WTC11 (cell line): ENCODE measurements at regions not wholly inside any gene's neighbourhood (a gene's known extent, or its start where the extent isn't known, plus 50 kb on each side); places are given as distances from the start of the nearest gene placed in this dataset.

Experiments used
- AR ChIP-seq: fragments of 250-450 bp; sonication (Bioruptor Pico); IDR thresholded peaks from 2 replicates; pipeline ENCODE4 v1.9.0; 2021; ENCODE audit warnings: mild to moderate bottlenecking
- CTCF ChIP-seq: fragments of 200-600 bp; IDR thresholded peaks from 2 replicates; pipeline ENCODE4 v1.8.0; 2022; ENCODE audit warnings: antibody characterized with exemption
- ESRRA ChIP-seq: sonication (generic); formaldehyde crosslinking; IDR thresholded peaks from 2 replicates; pipeline ENCODE4 v1.8.1; 2022; ENCODE audit warnings: mild to moderate bottlenecking, missing genetic modification reagents, borderline replicate concordance
- FOXJ3 ChIP-seq: sonication (generic); formaldehyde crosslinking; IDR thresholded peaks from 2 replicates; pipeline ENCODE4 v1.9.0; 2021; ENCODE audit warnings: missing genetic modification reagents, mild to moderate bottlenecking, borderline replicate concordance
- FOXK1 ChIP-seq: sonication (generic); formaldehyde crosslinking; IDR thresholded peaks from 2 replicates; pipeline ENCODE4 v1.8.0; 2022; ENCODE audit warnings: mild to moderate bottlenecking, moderate library complexity, missing genetic modification reagents
- IRF2 ChIP-seq: sonication (generic); formaldehyde crosslinking; IDR thresholded peaks from 2 replicates; pipeline ENCODE4 v1.8.0; 2022; ENCODE audit warnings: low read depth, missing genetic modification reagents, borderline replicate concordance
- NFE2L1 ChIP-seq: sonication (generic); formaldehyde crosslinking; IDR thresholded peaks from 2 replicates; pipeline ENCODE4 v1.8.1; 2023; ENCODE audit warnings: missing genetic modification reagents
- NR2C2 ChIP-seq: sonication (generic); formaldehyde crosslinking; IDR thresholded peaks from 2 replicates; pipeline ENCODE4 v1.8.0; 2022; ENCODE audit warnings: mild to moderate bottlenecking, missing genetic modification reagents
- SMAD4 ChIP-seq: sonication (generic); formaldehyde crosslinking; IDR thresholded peaks from 2 replicates; pipeline ENCODE4 v1.8.0; 2022; ENCODE audit warnings: mild to moderate bottlenecking, missing genetic modification reagents
- TEAD4 ChIP-seq: sonication (generic); formaldehyde crosslinking; IDR thresholded peaks from 2 replicates; pipeline ENCODE4 v1.8.0; 2022; ENCODE audit warnings: mild to moderate bottlenecking, missing genetic modification reagents
- ZNF232 ChIP-seq: sonication (generic); formaldehyde crosslinking; IDR thresholded peaks from 2 replicates; pipeline ENCODE4 v1.8.0; 2022; ENCODE audit warnings: mild to moderate bottlenecking, missing genetic modification reagents
- TF ChIP-seq, protein P1 (sequence below): sonication (generic); formaldehyde crosslinking; IDR thresholded peaks from 2 replicates; pipeline ENCODE4 v1.8.1; 2022; ENCODE audit warnings: low read depth, missing genetic modification reagents, borderline replicate concordance
- TF ChIP-seq, protein P2 (sequence below): sonication (generic); formaldehyde crosslinking; IDR thresholded peaks from 2 replicates; pipeline ENCODE4 v1.8.1; 2023; ENCODE audit warnings: mild to moderate bottlenecking, moderate library complexity, missing genetic modification reagents
- TF ChIP-seq, protein P3 (sequence below): sonication (generic); formaldehyde crosslinking; conservative IDR thresholded peaks from 2 replicates; pipeline ENCODE4 v1.8.1; 2022; ENCODE audit warnings: mild to moderate bottlenecking, missing genetic modification reagents

- TF ChIP-seq AR: no peak
- TF ChIP-seq ESRRA (CRISPR knock-in tag): no peak
- TF ChIP-seq TEAD4 (CRISPR knock-in tag): no peak
- TF ChIP-seq, protein P1, sequence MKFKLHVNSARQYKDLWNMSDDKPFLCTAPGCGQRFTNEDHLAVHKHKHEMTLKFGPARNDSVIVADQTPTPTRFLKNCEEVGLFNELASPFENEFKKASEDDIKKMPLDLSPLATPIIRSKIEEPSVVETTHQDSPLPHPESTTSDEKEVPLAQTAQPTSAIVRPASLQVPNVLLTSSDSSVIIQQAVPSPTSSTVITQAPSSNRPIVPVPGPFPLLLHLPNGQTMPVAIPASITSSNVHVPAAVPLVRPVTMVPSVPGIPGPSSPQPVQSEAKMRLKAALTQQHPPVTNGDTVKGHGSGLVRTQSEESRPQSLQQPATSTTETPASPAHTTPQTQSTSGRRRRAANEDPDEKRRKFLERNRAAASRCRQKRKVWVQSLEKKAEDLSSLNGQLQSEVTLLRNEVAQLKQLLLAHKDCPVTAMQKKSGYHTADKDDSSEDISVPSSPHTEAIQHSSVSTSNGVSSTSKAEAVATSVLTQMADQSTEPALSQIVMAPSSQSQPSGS: no peak
- TF ChIP-seq, protein P2, sequence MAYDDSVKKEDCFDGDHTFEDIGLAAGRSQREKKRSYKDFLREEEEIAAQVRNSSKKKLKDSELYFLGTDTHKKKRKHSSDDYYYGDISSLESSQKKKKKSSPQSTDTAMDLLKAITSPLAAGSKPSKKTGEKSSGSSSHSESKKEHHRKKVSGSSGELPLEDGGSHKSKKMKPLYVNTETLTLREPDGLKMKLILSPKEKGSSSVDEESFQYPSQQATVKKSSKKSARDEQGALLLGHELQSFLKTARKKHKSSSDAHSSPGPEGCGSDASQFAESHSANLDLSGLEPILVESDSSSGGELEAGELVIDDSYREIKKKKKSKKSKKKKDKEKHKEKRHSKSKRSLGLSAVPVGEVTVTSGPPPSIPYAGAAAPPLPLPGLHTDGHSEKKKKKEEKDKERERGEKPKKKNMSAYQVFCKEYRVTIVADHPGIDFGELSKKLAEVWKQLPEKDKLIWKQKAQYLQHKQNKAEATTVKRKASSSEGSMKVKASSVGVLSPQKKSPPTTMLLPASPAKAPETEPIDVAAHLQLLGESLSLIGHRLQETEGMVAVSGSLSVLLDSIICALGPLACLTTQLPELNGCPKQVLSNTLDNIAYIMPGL (CRISPR knock-in tag): no peak
- TF ChIP-seq CTCF: no peak
- TF ChIP-seq IRF2 (CRISPR knock-in tag): no peak
- no peak for TF ChIP-seq FOXJ3 (CRISPR knock-in tag)
- no peak for TF ChIP-seq FOXK1
- TF ChIP-seq NR2C2 (CRISPR knock-in tag): no peak
- no peak for TF ChIP-seq NFE2L1 (CRISPR knock-in tag)
- TF ChIP-seq, protein P3, sequence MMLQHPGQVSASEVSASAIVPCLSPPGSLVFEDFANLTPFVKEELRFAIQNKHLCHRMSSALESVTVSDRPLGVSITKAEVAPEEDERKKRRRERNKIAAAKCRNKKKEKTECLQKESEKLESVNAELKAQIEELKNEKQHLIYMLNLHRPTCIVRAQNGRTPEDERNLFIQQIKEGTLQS (CRISPR knock-in tag): no peak
- TF ChIP-seq SMAD4 (CRISPR knock-in tag): no peak
- no peak for TF ChIP-seq ZNF232 (CRISPR knock-in tag)
Measured at GRCh38 chr3:193836918-193837317, 243.9 kb downstream of the OPA1 start.
